ENCODE measurements at regions not wholly inside any gene's neighbourhood (a gene's known extent, or its start where the extent isn't known, plus 50 kb on each side); places are given as distances from the start of the nearest gene placed in this dataset.

DNA sequence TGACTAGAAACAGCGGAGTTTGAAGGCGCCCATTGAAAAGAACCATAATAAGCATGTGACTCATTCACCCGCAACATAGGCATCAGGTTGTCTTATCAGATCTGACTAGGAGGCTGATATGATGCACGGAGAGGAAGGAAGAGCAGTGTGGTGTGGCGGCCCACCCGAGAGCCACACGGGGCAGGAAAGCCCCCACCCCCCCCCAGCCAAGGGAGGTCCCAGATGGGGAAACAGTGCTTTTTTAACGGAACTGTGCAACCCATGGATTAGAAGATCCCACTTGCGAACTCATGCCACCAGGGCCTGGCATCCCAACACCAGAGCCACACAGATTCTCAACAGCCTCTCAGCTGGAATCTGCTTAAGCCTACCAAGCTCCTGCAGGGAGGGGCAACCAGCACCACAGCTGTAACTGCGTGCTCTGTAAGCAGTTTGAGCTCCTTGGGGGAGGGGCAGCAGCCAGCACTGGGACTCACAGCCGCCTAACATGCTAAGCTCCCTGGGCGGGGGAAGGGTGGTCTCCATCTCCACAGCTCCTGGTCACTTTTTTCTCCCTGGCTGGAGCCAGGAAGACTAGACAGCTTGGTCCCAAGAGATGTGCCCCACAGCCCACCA is 466.2 kb downstream of the PDGFC start:
- ChIA-PET POLR2A (no interaction called here), CTCF (no interaction called here)
- no peak for DNase-seq
- H3K4me1 Mint-ChIP-seq = no peaks in the 10 kb centered on the region
- ATAC-seq = no peak
- no peaks in the 10 kb centered on the region for H3K36me3 Mint-ChIP-seq (ENCODE audit: low read depth)
- H3K27ac Mint-ChIP-seq = no peak overlapping the region
- H3K4me3 Mint-ChIP-seq = no peak overlapping the region
- intact Hi-C loops (cut with DNase I, micrococcal nuclease) = no loop called here
- H3K27me3 Mint-ChIP-seq = no peaks in the 10 kb centered on the region
- H3K9me3 Mint-ChIP-seq (ENCODE audit: low read depth) = peaks cover 18% of the 10 kb centered on the region

DNA sequence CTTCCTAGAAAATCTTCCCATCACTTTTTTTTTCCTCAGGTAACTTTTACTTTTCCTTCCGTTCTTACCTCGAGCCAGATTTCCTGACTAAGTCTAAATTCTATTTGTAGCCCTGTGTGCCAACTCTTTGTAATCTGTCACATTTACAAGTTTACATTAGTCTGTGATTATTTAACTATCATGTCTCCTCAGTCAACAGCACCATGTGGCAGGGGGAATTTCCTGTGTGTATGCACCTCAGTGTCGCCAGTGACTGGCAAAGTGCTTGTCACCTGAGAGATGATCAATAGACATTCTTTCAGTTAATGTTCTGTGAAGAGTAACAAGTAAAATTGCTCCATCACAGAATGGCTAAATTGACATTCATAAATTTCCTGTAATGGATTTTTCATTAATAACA is 468.5 kb downstream of the PDGFC start:
- DNase-seq (no peak), ATAC-seq (no peak)
- H3K4me3 Mint-ChIP-seq = no peak overlapping the region
- ChIA-PET POLR2A (no interaction called here), CTCF (no interaction called here)
- no peaks in the 10 kb centered on the region for H3K27me3 Mint-ChIP-seq
- intact Hi-C loops (cut with DNase I, micrococcal nuclease) = no loop called here
- H3K27ac Mint-ChIP-seq = no peak overlapping the region
- H3K9me3 Mint-ChIP-seq (ENCODE audit: low read depth) = peaks cover 17% of the 10 kb centered on the region
- no peaks in the 10 kb centered on the region for H3K4me1 Mint-ChIP-seq
- no peaks in the 10 kb centered on the region for H3K36me3 Mint-ChIP-seq (ENCODE audit: low read depth)

DNA sequence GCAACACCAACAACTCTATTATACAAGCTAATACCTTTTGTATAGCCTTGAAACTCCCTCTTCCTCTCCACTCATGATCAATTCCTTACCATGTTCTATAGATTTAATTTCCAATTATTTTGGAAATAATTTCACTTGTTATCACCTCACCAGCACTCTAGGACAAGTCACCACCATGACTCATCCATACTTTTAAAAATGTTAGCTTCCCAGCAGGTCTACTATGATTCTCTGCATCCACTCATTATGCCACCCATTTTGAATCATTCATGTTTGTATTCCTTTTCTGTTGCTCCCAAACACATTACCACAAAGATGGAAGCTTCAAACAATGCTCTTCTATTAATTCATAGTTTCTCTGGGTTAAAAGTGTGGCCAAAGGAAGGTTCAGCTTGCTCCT is 469.6 kb downstream of the PDGFC start:
- peaks cover 17% of the 10 kb centered on the region for H3K9me3 Mint-ChIP-seq (ENCODE audit: low read depth)
- H3K36me3 Mint-ChIP-seq (ENCODE audit: low read depth) = no peaks in the 10 kb centered on the region
- H3K27me3 Mint-ChIP-seq = no peaks in the 10 kb centered on the region
- DNase-seq = no peak
- no peak for ATAC-seq
- H3K4me3 Mint-ChIP-seq = no peak overlapping the region
- H3K27ac Mint-ChIP-seq = no peak overlapping the region
- H3K4me1 Mint-ChIP-seq = no peaks in the 10 kb centered on the region
- ChIA-PET POLR2A (no interaction called here), CTCF (no interaction called here)
- intact Hi-C loops (cut with DNase I, micrococcal nuclease) = no loop called here

DNA sequence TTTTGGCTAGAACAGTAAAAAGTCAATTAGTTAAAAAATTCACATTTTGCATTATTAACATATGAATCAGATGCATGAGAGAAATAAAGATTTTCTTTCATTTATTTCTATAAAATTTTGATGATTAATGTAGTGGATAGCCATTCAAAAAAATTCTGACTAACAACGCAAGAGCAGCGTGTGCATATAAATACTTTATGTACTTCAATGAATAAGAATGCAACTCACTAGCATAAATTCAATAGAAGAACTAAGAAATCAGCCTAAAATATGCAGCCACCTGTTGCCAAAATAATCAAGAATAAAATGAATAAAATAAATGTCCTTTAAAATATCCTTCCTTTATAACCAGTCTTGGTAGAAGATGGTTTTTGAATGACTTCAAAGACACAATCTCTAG is 471.9 kb downstream of the PDGFC start:
- no peak for DNase-seq

DNA sequence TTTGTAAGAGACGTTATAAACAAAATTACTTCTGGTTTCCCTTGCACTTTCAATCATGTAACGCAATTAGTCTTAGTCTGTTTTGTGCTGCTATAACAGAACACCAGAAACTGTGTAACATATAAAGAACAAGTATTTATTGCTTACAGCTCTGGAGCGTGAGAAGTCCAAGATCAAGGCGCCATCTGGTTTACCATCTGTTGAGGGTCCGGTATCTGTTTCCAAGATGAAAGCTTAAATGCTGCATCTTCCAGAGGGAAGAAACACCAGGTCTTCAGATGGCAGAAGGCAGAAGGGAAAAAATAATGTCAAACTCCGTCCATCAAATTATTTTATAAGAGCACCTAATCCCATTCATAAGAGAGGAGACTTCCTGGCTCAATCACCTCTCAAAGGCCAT is 474.1 kb downstream of the PDGFC start:
- Mint-ChIP-seq H3K27me3 (no peaks in the 10 kb centered on the region), H3K36me3 (ENCODE audit: low read depth) (no peaks in the 10 kb centered on the region), H3K9me3 (ENCODE audit: low read depth) (peaks cover 9% of the 10 kb centered on the region), H3K4me1 (no peaks in the 10 kb centered on the region), H3K4me3 (no peak overlapping the region), H3K27ac (no peak overlapping the region)
- intact Hi-C loops (cut with DNase I, micrococcal nuclease) = no loop called here
- POLR2A ChIA-PET = no interaction called here
- CTCF ChIA-PET = no interaction called here
- ATAC-seq (no peak), DNase-seq (no peak)

More for the DNA sequence above, 471.9 kb downstream of the PDGFC start:
- CTCF ChIA-PET = no interaction called here
- H3K36me3 Mint-ChIP-seq (ENCODE audit: low read depth) = no peaks in the 10 kb centered on the region
- H3K27ac Mint-ChIP-seq = no peak overlapping the region
- H3K27me3 Mint-ChIP-seq = no peaks in the 10 kb centered on the region
- intact Hi-C loops (cut with DNase I, micrococcal nuclease) = no loop called here
- no peak for ATAC-seq
- peaks cover 11% of the 10 kb centered on the region for H3K9me3 Mint-ChIP-seq (ENCODE audit: low read depth)
- H3K4me3 Mint-ChIP-seq = no peak overlapping the region
- H3K4me1 Mint-ChIP-seq = no peaks in the 10 kb centered on the region
- POLR2A ChIA-PET = no interaction called here

DNA sequence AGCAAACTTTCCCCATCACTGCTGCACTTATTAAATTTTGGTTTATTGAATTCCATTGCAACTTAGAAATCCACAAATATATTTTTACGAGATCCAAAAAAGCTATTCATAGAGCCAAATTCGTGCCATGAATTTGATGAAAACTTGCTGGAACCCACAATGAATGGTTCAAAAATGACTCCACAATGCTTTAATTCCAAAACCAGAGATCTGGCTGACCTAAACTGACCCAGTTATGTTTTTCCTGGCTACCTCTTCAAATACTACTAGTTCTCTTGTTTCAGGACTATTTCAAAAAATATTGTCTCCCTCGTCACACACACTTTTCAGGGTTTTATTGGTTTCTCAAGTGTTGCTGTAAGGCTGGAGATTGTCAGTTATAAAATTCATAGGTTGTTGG is 474.8 kb downstream of the PDGFC start:
- intact Hi-C loops (cut with DNase I, micrococcal nuclease) = no loop called here
- POLR2A ChIA-PET = no interaction called here
- CTCF ChIA-PET = no interaction called here

DNA sequence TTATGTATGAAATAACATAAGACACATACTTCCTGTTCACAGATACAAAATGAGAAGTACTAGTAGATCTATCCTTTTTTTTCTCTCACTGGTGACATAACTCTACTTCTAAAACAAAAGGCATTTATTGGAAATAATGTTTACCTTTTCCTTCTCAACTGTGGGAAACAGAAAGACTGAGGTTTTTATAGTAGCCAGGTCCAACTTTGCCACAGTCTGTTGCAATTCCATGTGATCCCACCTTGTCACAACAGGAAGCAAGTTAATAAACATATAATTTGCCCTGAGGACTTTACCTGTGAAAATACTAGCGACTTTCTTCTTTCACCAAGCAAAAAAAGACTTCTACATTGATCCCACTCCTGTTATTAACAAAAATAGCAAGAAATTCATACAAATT is 475.8 kb downstream of the PDGFC start:
- intact Hi-C loops (cut with DNase I, micrococcal nuclease) = no loop called here
- ATAC-seq (no peak), DNase-seq (no peak)
- Mint-ChIP-seq H3K4me1 (no peaks in the 10 kb centered on the region), H3K27me3 (no peaks in the 10 kb centered on the region), H3K4me3 (no peak overlapping the region), H3K27ac (no peak overlapping the region), H3K9me3 (ENCODE audit: low read depth) (peaks cover 2% of the 10 kb centered on the region), H3K36me3 (ENCODE audit: low read depth) (no peaks in the 10 kb centered on the region)
- CTCF ChIA-PET = no interaction called here
- POLR2A ChIA-PET = no interaction called here

More for the DNA sequence above, 474.8 kb downstream of the PDGFC start:
- Mint-ChIP-seq H3K4me1 (no peaks in the 10 kb centered on the region), H3K9me3 (ENCODE audit: low read depth) (peaks cover 7% of the 10 kb centered on the region), H3K27me3 (no peaks in the 10 kb centered on the region), H3K36me3 (ENCODE audit: low read depth) (no peaks in the 10 kb centered on the region), H3K27ac (no peak overlapping the region), H3K4me3 (no peak overlapping the region)
- ATAC-seq (no peak), DNase-seq (no peak)

DNA sequence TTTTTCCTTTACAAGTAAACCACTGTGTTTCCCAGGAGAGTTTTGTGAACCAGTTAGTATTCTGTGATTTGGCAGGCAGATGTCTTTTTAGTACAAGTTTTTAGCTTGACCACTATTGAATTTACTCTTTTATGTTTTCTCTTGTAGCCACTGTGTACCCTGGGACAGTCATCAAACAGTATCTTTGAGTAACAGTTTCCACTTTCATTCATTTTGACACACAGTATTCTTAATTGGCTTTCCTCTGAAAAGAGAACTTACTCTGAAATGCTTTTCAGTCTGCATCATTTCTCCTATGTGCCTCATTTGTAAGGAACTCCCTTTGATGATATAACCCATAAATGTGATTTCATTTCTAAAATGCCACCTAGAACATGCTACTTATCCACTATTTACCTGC is 476.5 kb downstream of the PDGFC start:
- Mint-ChIP-seq H3K36me3 (ENCODE audit: low read depth) (no peaks in the 10 kb centered on the region), H3K27me3 (no peaks in the 10 kb centered on the region), H3K27ac (no peak overlapping the region), H3K9me3 (ENCODE audit: low read depth) (no peaks in the 10 kb centered on the region), H3K4me1 (no peaks in the 10 kb centered on the region), H3K4me3 (no peak overlapping the region)
- intact Hi-C loops (cut with DNase I, micrococcal nuclease) = no loop called here
- ChIA-PET POLR2A (no interaction called here), CTCF (no interaction called here)
- ATAC-seq = no peak
- no peak for DNase-seq

DNA sequence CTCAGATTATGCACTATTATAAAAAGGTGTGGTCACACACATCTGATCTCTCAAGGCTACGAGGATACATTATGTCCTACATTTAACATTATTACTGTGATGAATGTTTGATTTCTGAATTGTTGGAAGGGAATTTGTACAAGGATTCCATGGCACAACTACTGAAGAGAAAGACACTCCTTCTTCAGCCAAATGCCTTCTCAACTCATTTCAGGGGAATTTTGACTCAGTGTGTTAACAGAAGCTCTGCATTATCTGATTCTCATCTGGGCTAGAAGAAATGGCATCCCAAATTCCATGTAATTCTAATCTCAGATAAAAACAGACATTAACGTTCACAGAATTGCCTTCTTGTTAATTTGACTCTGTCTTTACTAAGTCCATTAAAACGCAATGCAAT is 477.7 kb downstream of the PDGFC start:
- ChIA-PET POLR2A (no interaction called here), CTCF (interaction anchor here (0.6 kb wide), 1 partner anchor 21 kb away, joined by 3 read pairs; no protein-coding TSS in a partner anchor)
- Mint-ChIP-seq H3K27ac (no peak overlapping the region), H3K36me3 (ENCODE audit: low read depth) (no peaks in the 10 kb centered on the region), H3K9me3 (ENCODE audit: low read depth) (no peaks in the 10 kb centered on the region), H3K4me3 (no peak overlapping the region), H3K4me1 (no peaks in the 10 kb centered on the region), H3K27me3 (no peaks in the 10 kb centered on the region)
- intact Hi-C loops (cut with DNase I, micrococcal nuclease) = no loop called here
- DNase-seq (no peak), ATAC-seq (no peak)

DNA sequence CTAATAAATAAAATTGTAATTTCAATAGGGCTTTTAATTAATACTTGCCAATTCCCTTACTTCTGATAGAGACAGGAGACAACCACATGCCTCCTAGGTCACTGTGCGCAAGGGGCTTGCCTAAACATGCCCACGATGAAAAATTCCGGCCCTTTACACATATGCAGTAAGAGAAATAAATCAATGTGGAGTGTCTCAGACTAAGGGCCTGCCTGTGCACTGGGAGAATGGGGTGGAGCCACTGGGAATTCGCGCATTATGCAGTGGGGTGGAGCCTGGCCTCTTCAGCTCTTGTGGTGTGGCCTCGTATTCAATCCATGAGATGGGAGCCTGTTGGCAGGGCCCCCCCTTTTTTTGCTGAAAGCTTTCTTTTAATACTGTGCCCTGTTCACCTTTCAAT is 484.5 kb downstream of the PDGFC start:
- Mint-ChIP-seq H3K27me3 (no peaks in the 10 kb centered on the region), H3K4me1 (no peaks in the 10 kb centered on the region), H3K36me3 (ENCODE audit: low read depth) (no peaks in the 10 kb centered on the region), H3K27ac (no peak overlapping the region), H3K4me3 (no peak overlapping the region), H3K9me3 (ENCODE audit: low read depth) (no peaks in the 10 kb centered on the region)
- no peak for DNase-seq
- ATAC-seq = no peak
- ChIA-PET CTCF (no interaction called here), POLR2A (no interaction called here)
- intact Hi-C loops (cut with DNase I, micrococcal nuclease) = no loop called here

DNA sequence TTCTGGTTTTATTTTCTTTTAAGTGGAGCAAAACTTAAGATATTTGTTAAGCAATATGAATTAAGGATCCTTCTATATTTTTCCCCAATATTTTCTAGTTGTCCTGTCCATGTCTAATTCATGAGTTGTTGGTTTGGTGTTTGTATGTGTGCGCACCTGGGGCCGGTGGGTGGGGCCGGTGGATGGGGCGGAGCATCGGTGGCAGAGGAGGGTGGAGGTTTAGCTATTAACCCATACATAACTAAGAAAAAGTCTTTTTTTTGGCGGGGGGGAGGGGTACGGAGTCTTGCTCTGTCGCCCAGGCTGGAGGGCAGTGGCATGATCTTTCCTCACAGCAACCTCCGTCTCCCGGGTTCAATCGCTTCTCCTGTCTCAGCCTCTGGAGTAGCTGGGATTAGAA is 489.8 kb downstream of the PDGFC start:
- CTCF ChIA-PET = no interaction called here
- DNase-seq = no peak
- POLR2A ChIA-PET = no interaction called here
- Mint-ChIP-seq H3K27ac (no peak overlapping the region), H3K27me3 (no peaks in the 10 kb centered on the region), H3K4me1 (no peaks in the 10 kb centered on the region), H3K36me3 (ENCODE audit: low read depth) (no peaks in the 10 kb centered on the region), H3K4me3 (no peak overlapping the region), H3K9me3 (ENCODE audit: low read depth) (no peaks in the 10 kb centered on the region)
- no peak for ATAC-seq
- intact Hi-C loops (cut with DNase I, micrococcal nuclease) = no loop called here

DNA sequence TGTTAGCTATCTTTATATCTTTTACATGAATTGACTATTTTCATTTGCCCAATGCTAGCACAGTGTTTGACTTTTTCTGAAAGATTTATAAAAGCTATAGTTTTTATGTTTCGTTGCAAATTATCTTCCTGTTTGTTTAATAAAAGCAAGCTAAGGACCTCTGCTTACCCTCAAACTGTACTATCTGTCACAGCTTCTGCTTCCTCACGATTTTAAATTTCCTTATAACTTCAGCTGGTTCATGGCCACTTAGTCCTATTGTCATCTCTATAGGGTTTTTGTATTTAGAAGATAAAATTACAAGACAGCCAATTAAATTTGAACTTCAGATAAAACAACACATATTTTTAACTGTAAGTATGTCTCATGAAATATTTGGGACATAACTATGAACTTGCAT is 494.0 kb downstream of the PDGFC start:
- Mint-ChIP-seq H3K36me3 (ENCODE audit: low read depth) (no peaks in the 10 kb centered on the region), H3K27ac (no peak overlapping the region), H3K4me3 (no peak overlapping the region), H3K9me3 (ENCODE audit: low read depth) (no peaks in the 10 kb centered on the region), H3K27me3 (no peaks in the 10 kb centered on the region), H3K4me1 (no peaks in the 10 kb centered on the region)
- ChIA-PET CTCF (no interaction called here), POLR2A (interaction anchor here (0.6 kb wide), 1 partner anchor 548 kb away, joined by 3 read pairs; no protein-coding TSS in a partner anchor)
- ATAC-seq (no peak), DNase-seq (no peak)
- intact Hi-C loops (cut with DNase I, micrococcal nuclease) = no loop called here

DNA sequence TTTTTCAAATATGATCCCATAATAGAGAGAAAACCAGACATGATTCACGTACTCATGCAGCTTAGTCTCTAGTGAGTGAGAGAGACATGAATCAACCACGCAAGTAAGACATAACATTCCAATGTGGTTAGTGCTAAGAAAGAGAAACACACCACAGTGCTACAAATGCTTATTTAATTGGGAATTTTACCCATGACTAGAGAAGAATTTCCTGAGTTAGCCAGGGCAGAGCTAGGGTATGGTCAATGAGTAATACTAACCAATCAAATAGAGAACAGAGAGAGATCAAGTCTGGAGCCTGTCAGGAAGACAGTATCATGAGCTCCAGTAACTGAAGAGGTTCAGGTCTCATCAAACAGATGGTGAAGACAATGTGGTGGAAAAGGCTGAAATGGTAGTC is 495.2 kb downstream of the PDGFC start:
- Mint-ChIP-seq H3K27ac (no peak overlapping the region), H3K4me1 (no peaks in the 10 kb centered on the region), H3K9me3 (ENCODE audit: low read depth) (no peaks in the 10 kb centered on the region), H3K27me3 (no peaks in the 10 kb centered on the region), H3K36me3 (ENCODE audit: low read depth) (no peaks in the 10 kb centered on the region), H3K4me3 (no peak overlapping the region)
- ChIA-PET POLR2A (no interaction called here), CTCF (interaction anchor here (0.7 kb wide), 1 partner anchor 315 kb away, joined by 5 read pairs; no protein-coding TSS in a partner anchor)
- ATAC-seq (no peak), DNase-seq (no peak)
- intact Hi-C loops (cut with DNase I, micrococcal nuclease) = no loop called here
